Pancreas (tissue), 10 donors: ENCODE measurements at regions not wholly inside any gene's neighbourhood (a gene's known extent, or its start where the extent isn't known, plus 50 kb on each side); places are given as distances from the start of the nearest gene placed in this dataset.

Experiments used
- ATAC-seq, 4 donors: fragments of 200-7000 bp; cut with Tn5 transposase; one replicate each; pipeline versions ENCODE4 v1.8.0 to v1.9.1; 2020; ENCODE audit warnings: mild to moderate bottlenecking in 4 of 4, moderate library complexity in 4 of 4
- DNase-seq, 6 donors: peaks; one replicate each; pipeline ENCODE4 v3.0.0-alpha.2; 2020
- FAIRE-seq: peaks from 2 replicates; lab custom pipeline; 2012; peaks lifted over from hg19 to GRCh38; lab: Jason Lieb, UNC
- H3K27ac ChIP-seq, 4 donors: fragments of 200-600 bp; sonication (generic); 1 replicate in 3 of 4; 2 replicates in 1 of 4; pipeline versions ENCODE4 v1.5.0 to v1.8.0; 2020
- H3K27me3 ChIP-seq, 4 donors: fragments of 200-600 bp; one replicate each; pipeline ENCODE4 v1.8.0; 2021
- H3K36me3 ChIP-seq, 3 donors: fragments of 200-600 bp; sonication (generic) in 1 of 3; one replicate each; pipeline versions ENCODE4 v1.5.0 to v1.8.0; 2020 to 2021
- H3K4me1 ChIP-seq, 3 donors: fragments of 200-600 bp; one replicate each; pipeline ENCODE4 v1.8.0; 2021
- H3K4me3 ChIP-seq, 4 donors: fragments of 200-600 bp; sonication (generic) in 2 of 4; one replicate each; pipeline versions ENCODE4 v1.5.0 to v1.8.0; 2020 to 2021
- H3K9me3 ChIP-seq, 4 donors: fragments of 200-600 bp; one replicate each; pipeline ENCODE4 v1.8.0; 2021
- CTCF ChIP-seq, 4 donors: fragments of 200-600 bp; sonication (generic) in 3 of 4; IDR thresholded peaks; one replicate each; pipeline versions ENCODE4 v1.5.0 to v1.8.0; 2021; ENCODE audit warnings: antibody characterized with exemption in 4 of 4
- WGBS, 2 donors: extraction: QIAGEN DNeasy Blood & Tissue Kit; methylation state at CpG; one replicate each; pipeline ENCODE4 v1.1.7; 2013; 5-methylcytosine and 5-hydroxymethylcytosine counted together
- intact Hi-C, 3 donors: fragments of 100-400 bp; cut with DNase I; formaldehyde crosslinking; loops; one replicate each; pipeline versions ENCODE4 v1.11.1 to v1.14.2; 2022
- donor health status: healthy with polysubstance abuse.
- donor health status: DM: no; HTN: no; CAD: no; lungs with moderate emphysema.
- donor health status: DM: no; HTN: no; CAD: no.
- donor health status: control.
- donor health status: control.
- donor health status: Bipolar disorder and iron deficiency.
- donor health status: DM: yes; HTN: yes; CAD: no.
- donor health status: DM: no; HTN: no; CAD: no.
- donor health status: DM: no; HTN: no; CAD: no.
- donor health status: DM: yes; HTN: yes; CAD: no.

DNA sequence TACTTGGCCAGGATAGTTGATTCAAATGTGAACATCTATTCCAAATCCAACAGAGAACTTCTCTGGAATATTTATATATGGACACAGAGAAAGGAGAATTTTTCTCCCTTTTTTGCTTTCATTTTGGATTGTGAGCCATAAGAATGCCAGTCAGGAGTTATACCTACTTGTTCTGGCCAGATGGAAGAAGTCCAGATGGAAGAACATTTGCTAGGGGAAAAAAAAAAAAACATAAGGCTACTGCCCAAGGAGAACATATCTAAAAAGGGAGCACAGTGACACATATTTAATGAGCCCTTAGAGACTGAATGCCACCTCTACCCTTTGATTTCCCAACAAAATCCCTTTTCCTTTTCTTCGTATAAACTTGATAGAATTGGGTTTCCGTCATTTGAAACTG is 61.7 kb upstream of the PPP2R2B start:
- intact Hi-C loops, result no loop called here
- H3K36me3 ChIP-seq, result no peaks in the 10 kb centered on the region
- 94 to 97% methylated on average over 2 of the region's 2 CpGs for WGBS, 2 donors
- H3K9me3 ChIP-seq, result no peaks in the 10 kb centered on the region
- FAIRE-seq (no peak), DNase-seq (no peak), ATAC-seq (no peak)
- H3K27me3 ChIP-seq, result no peaks in the 10 kb centered on the region
- no peak overlapping the region for H3K4me3 ChIP-seq
- peaks cover 0 to 12% (median 10%) of the 10 kb centered on the region in 3 donors for H3K4me1 ChIP-seq
- H3K27ac ChIP-seq, result no peak overlapping the region
- TF ChIP-seq CTCF (IDR thresholded peaks at IDR 0.05), result no peak

DNA sequence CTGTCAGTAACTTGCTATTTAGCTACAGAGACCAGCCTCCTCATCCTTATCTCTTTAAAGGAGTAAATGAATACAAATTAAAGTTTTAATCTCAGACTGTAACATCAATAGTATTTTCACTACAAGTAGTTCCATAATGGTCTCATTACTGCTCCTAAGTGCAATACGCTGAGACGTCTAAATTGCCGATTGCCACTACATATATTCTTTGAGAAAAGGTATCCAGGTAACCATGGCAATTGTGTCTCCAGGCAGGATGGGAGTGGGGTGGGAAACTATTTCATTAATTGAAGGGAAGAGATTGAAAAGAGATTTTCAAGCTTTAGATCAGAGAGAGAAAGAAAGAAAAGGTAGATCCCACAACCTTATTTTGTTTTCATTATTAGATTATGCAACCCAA is 65.5 kb upstream of the PPP2R2B start:
- Histone ChIP-seq H3K4me3 (no peak overlapping the region), H3K27me3 (no peaks in the 10 kb centered on the region), H3K4me1 (peaks cover 5 to 25% (median 20%) of the 10 kb centered on the region in 3 donors), H3K9me3 (no peaks in the 10 kb centered on the region), H3K36me3 (no peaks in the 10 kb centered on the region), H3K27ac (no peak overlapping the region)
- no peak for ATAC-seq
- WGBS, 2 donors, result 94 to 97% methylated on average over 3 of the region's 3 CpGs
- TF ChIP-seq CTCF (IDR thresholded peaks at IDR 0.05), result no peak
- intact Hi-C loops, result no loop called here
- DNase-seq, result no peak
- FAIRE-seq, result no peak

GRCh38 chr5:146944764-146945616 is 66.4 kb upstream of the PPP2R2B start:
- peak; percentile 60 to 83 (median 70) for ATAC-seq
- no peaks in the 10 kb centered on the region for H3K36me3 ChIP-seq
- H3K4me1 ChIP-seq, result peaks cover 5 to 25% (median 20%) of the 10 kb centered on the region in 3 donors
- no peak overlapping the region for H3K4me3 ChIP-seq
- no peaks in the 10 kb centered on the region for H3K9me3 ChIP-seq
- FAIRE-seq, result no peak
- peak in 2 of 6 donors; percentile 5 to 17 for DNase-seq
- intact Hi-C loops, result no loop called here
- no peak for TF ChIP-seq CTCF (IDR thresholded peaks at IDR 0.05)
- no peaks in the 10 kb centered on the region for H3K27me3 ChIP-seq
- H3K27ac ChIP-seq, result no peak overlapping the region
- WGBS, 2 donors, result 12 to 15% methylated on average over 4 of the region's 4 CpGs

- intact Hi-C loops, result no loop called here
- peak in 2 of 6 donors; percentile 22 to 25 for DNase-seq
- peak; percentile 76 to 81 (median 80) for ATAC-seq
Measured at GRCh38 chr5:146945617-146946084, 67.1 kb upstream of the PPP2R2B start.

More at GRCh38 chr5:146945617-146946084, 67.1 kb upstream of the PPP2R2B start:
- no peak for FAIRE-seq
- Histone ChIP-seq H3K27me3 (no peaks in the 10 kb centered on the region), H3K4me3 (no peak overlapping the region), H3K4me1 (peaks cover 5 to 25% (median 20%) of the 10 kb centered on the region in 3 donors), H3K9me3 (no peaks in the 10 kb centered on the region), H3K36me3 (no peaks in the 10 kb centered on the region), H3K27ac (no peak overlapping the region)
- TF ChIP-seq CTCF (IDR thresholded peaks at IDR 0.05), result no peak
- 11 to 12% methylated on average over 5 of the region's 5 CpGs for WGBS, 2 donors
